HG02571 (cell line): ENCODE measurements at regions not wholly inside any gene's neighbourhood (a gene's known extent, or its start where the extent isn't known, plus 50 kb on each side); places are given as distances from the start of the nearest gene placed in this dataset.
"Not testable (repeated sequence)": the region's sequence is repeated elsewhere in the genome, so short reads cannot be mapped to it uniquely, and the experiment has no call there.

Experiments used
- ATAC-seq: cut with Tn5 transposase; IDR thresholded peaks from one replicate; pipeline ENCODE4 v1.9.1; 2021; ENCODE audit warnings: mild to moderate bottlenecking, moderate library complexity; ENCODE audit not compliant: unreplicated experiment

- no peak for ATAC-seq
Measured at GRCh38 chr13:80888390-80888789, 547.5 kb upstream of the SPRY2 start.

- ATAC-seq, result no peak
Measured at GRCh38 chr13:80884056-80884785, 543.3 kb upstream of the SPRY2 start.

GRCh38 chr13:80883545-80883944, 542.6 kb upstream of the SPRY2 start:
- no peak for ATAC-seq

GRCh38 chr13:80881942-80882445, 541.1 kb upstream of the SPRY2 start:
- ATAC-seq, result no peak

GRCh38 chr13:80881495-80881894, 540.6 kb upstream of the SPRY2 start:
- no peak for ATAC-seq

- ATAC-seq, result no peak
Measured at GRCh38 chr13:80881034-80881433, 540.1 kb upstream of the SPRY2 start.

GRCh38 chr13:80877944-80878241, 537.0 kb upstream of the SPRY2 start:
- ATAC-seq, result no peak

GRCh38 chr13:80877209-80877943, 536.5 kb upstream of the SPRY2 start:
- ATAC-seq, result no peak

GRCh38 chr13:80873589-80873988, 532.7 kb upstream of the SPRY2 start:
- ATAC-seq, result peak; percentile 86

- ATAC-seq, result not testable (repeated sequence)
Measured at GRCh38 chr13:80871971-80872370, 531.0 kb upstream of the SPRY2 start.

- ATAC-seq, result no peak
Measured at GRCh38 chr13:80871481-80871880, 530.6 kb upstream of the SPRY2 start.

GRCh38 chr13:80870186-80870585, 529.3 kb upstream of the SPRY2 start:
- ATAC-seq, result no peak

GRCh38 chr13:80866921-80867320, 526.0 kb upstream of the SPRY2 start:
- ATAC-seq, result no peak

GRCh38 chr13:80865329-80865728, 524.4 kb upstream of the SPRY2 start:
- no peak for ATAC-seq

GRCh38 chr13:80862456-80862855, 521.5 kb upstream of the SPRY2 start:
- no peak for ATAC-seq

- ATAC-seq, result no peak
Measured at GRCh38 chr13:80860845-80861244, 519.9 kb upstream of the SPRY2 start.

GRCh38 chr13:80858131-80858530, 517.2 kb upstream of the SPRY2 start:
- no peak for ATAC-seq

- no peak for ATAC-seq
Measured at GRCh38 chr13:80857321-80857720, 516.4 kb upstream of the SPRY2 start.

GRCh38 chr13:80850771-80851170, 509.8 kb upstream of the SPRY2 start:
- ATAC-seq, result no peak

GRCh38 chr13:80844164-80844563, 503.2 kb upstream of the SPRY2 start:
- no peak for ATAC-seq

- ATAC-seq, result no peak
Measured at GRCh38 chr13:80841414-80841813, 500.5 kb upstream of the SPRY2 start.

- no peak for ATAC-seq
Measured at GRCh38 chr13:80840316-80840976, 499.5 kb upstream of the SPRY2 start.
